Choroid plexus epithelial cell (primary cell): ENCODE measurements at regions not wholly inside any gene's neighbourhood (a gene's known extent, or its start where the extent isn't known, plus 50 kb on each side); places are given as distances from the start of the nearest gene placed in this dataset.

Experiments
- DNase-seq: peaks from one replicate; pipeline ENCODE4 v3.0.0-alpha.2; 2010; ENCODE audit warnings: low read depth
- H3K4me3 ChIP-seq: 2 replicates; pipeline ENCODE4 v1.5.1; 2011; ENCODE audit warnings: low read depth, mild to moderate bottlenecking, control low read depth, low read length, moderate library complexity
- CTCF ChIP-seq: conservative IDR thresholded peaks from 2 replicates; pipeline ENCODE4 v1.5.1; 2011; ENCODE audit warnings: low read depth, mild to moderate bottlenecking, control low read depth, inconsistent platforms, low read length, moderate library complexity

GRCh38 chr21:25420831-25421230, 186.4 kb downstream of the MRPL39 start:
- no peak overlapping the region for H3K4me3 ChIP-seq
- no peak for TF ChIP-seq CTCF
- no peak for DNase-seq

- no peak for TF ChIP-seq CTCF
- no peak overlapping the region for H3K4me3 ChIP-seq
- DNase-seq: no peak
Measured at GRCh38 chr21:25416669-25417068, 190.6 kb downstream of the MRPL39 start.

- TF ChIP-seq CTCF: no peak
- DNase-seq: peak; percentile 11
- H3K4me3 ChIP-seq: no peak overlapping the region
Measured at GRCh38 chr21:25412100-25412499, 195.2 kb downstream of the MRPL39 start.

GRCh38 chr21:25409978-25410377, 197.3 kb downstream of the MRPL39 start:
- H3K4me3 ChIP-seq: no peak overlapping the region
- TF ChIP-seq CTCF: no peak
- DNase-seq: no peak

GRCh38 chr21:25408666-25409065, 198.6 kb downstream of the MRPL39 start:
- no peak for DNase-seq
- no peak for TF ChIP-seq CTCF
- no peak overlapping the region for H3K4me3 ChIP-seq

- no peak for TF ChIP-seq CTCF
- DNase-seq: no peak
- no peak overlapping the region for H3K4me3 ChIP-seq
Measured at GRCh38 chr21:25406887-25407579, 200.2 kb downstream of the MRPL39 start.

- no peak overlapping the region for H3K4me3 ChIP-seq
- no peak for TF ChIP-seq CTCF
- DNase-seq: no peak
Measured at GRCh38 chr21:25405984-25406383, 201.3 kb downstream of the MRPL39 start.
